ENCODE measurements at regions not wholly inside any gene's neighbourhood (a gene's known extent, or its start where the extent isn't known, plus 50 kb on each side); places are given as distances from the start of the nearest gene placed in this dataset.
A peak's percentile ranks its signal among the peaks of the same experiment; 100 is the strongest.

GRCh38 chr2:236317938-236318396, 53.8 kb upstream of the ASB18 start:
- DNase-seq: peak; percentile 34

- DNase-seq: no peak
Measured at GRCh38 chr2:236318401-236318800, 54.2 kb upstream of the ASB18 start.

GRCh38 chr2:236319036-236319435, 54.8 kb upstream of the ASB18 start:
- no peak for DNase-seq

GRCh38 chr2:236321415-236321814, 57.2 kb upstream of the ASB18 start:
- no peak for DNase-seq

GRCh38 chr2:236333417-236334121, 69.4 kb upstream of the ASB18 start:
- DNase-seq: no peak

- no peak for DNase-seq
Measured at GRCh38 chr2:236334122-236334876, 70.1 kb upstream of the ASB18 start.

- DNase-seq: no peak
Measured at GRCh38 chr2:236335696-236336574, 71.7 kb upstream of the ASB18 start.

- DNase-seq: no peak
Measured at GRCh38 chr2:236336575-236337464, 72.6 kb upstream of the ASB18 start.

- no peak for DNase-seq
Measured at GRCh38 chr2:236337465-236338325, 73.5 kb upstream of the ASB18 start.

GRCh38 chr2:236338495-236339184, 74.4 kb upstream of the ASB18 start:
- no peak for DNase-seq

- no peak for DNase-seq
Measured at GRCh38 chr2:236340251-236340650, 76.0 kb upstream of the ASB18 start.

GRCh38 chr2:236341067-236341466, 76.9 kb upstream of the ASB18 start:
- no peak for DNase-seq

GRCh38 chr2:236341721-236342120, 77.5 kb upstream of the ASB18 start:
- no peak for DNase-seq

- DNase-seq: no peak
Measured at GRCh38 chr2:236342507-236342906, 78.3 kb upstream of the ASB18 start.

GRCh38 chr2:236342951-236343350, 78.7 kb upstream of the ASB18 start:
- no peak for DNase-seq

GRCh38 chr2:236343400-236344161, 79.4 kb upstream of the ASB18 start:
- DNase-seq: peak; percentile 70

- DNase-seq: no peak
Measured at GRCh38 chr2:236344446-236344845, 80.2 kb upstream of the ASB18 start.

- DNase-seq: no peak
Measured at GRCh38 chr2:236345081-236345714, 81.0 kb upstream of the ASB18 start.

GRCh38 chr2:236346366-236346765, 82.2 kb upstream of the ASB18 start:
- DNase-seq: no peak
